A673 (cell line): ENCODE measurements at regions not wholly inside any gene's neighbourhood (a gene's known extent, or its start where the extent isn't known, plus 50 kb on each side); places are given as distances from the start of the nearest gene placed in this dataset.

ENCODE experiments used
- BruUV-seq: library from RNA; stranded (reverse); fragments of 400-500 nt; replicated peaks from 2 replicates; lab custom pipeline; 2021; lab: Mats Ljungman, UMichigan
- CTCF ChIA-PET: fragments of 300-600 bp; sonication (Branson Sonifier 250); formaldehyde crosslinking; loops from one replicate; lab custom pipeline; 2022; ENCODE audit warnings: antibody characterized with exemption; lab: Charles Lee
- POLR2A ChIA-PET: fragments of 300-600 bp; sonication (Branson Sonifier 250); formaldehyde crosslinking; loops from one replicate; lab custom pipeline; 2022; ENCODE audit warnings: antibody characterized with exemption; ENCODE audit not compliant: low non-redundant PET; lab: Charles Lee
- DNase-seq: peaks from one replicate; pipeline ENCODE4 v3.0.0-alpha.2; 2015; ENCODE audit warnings: low spot score
- H3K27ac ChIP-seq: fragments of 200-600 bp; sonication (generic); 2 replicates; pipeline ENCODE4 v1.5.1; 2016; ENCODE audit warnings: mixed run types, low read depth, mild to moderate bottlenecking, mixed read lengths, antibody characterized with exemption, low read length; ENCODE audit not compliant: poor library complexity, severe bottlenecking
- H3K27me3 ChIP-seq: fragments of 200-600 bp; sonication (generic); replicated peaks from 2 replicates; pipeline ENCODE4 v1.6.1; 2017; ENCODE audit warnings: mixed run types, low read depth, mild to moderate bottlenecking, mixed read lengths, antibody characterized with exemption, low read length; ENCODE audit not compliant: insufficient read depth, poor library complexity
- H3K36me3 ChIP-seq: fragments of 200-600 bp; sonication (generic); 2 replicates; pipeline ENCODE4 v1.6.1; 2016; ENCODE audit warnings: mixed run types, mild to moderate bottlenecking, mixed read lengths, antibody characterized with exemption, low read length; ENCODE audit not compliant: insufficient read depth, poor library complexity, severe bottlenecking
- H3K4me1 ChIP-seq: fragments of 200-600 bp; sonication (generic); 2 replicates; pipeline ENCODE4 v1.6.1; 2017; ENCODE audit warnings: mixed run types, mild to moderate bottlenecking, mixed read lengths, antibody characterized with exemption, low read length; ENCODE audit not compliant: insufficient read depth, poor library complexity, severe bottlenecking
- H3K4me3 ChIP-seq: fragments of 200-600 bp; sonication (generic); 2 replicates; pipeline ENCODE4 v1.5.1; 2016; ENCODE audit warnings: low read depth, mixed run types, mild to moderate bottlenecking, mixed read lengths, low read length; ENCODE audit not compliant: poor library complexity, severe bottlenecking
- H3K9me3 ChIP-seq: fragments of 200-600 bp; sonication (generic); 2 replicates; pipeline ENCODE4 v1.6.1; 2016; ENCODE audit warnings: mixed run types, low read depth, mild to moderate bottlenecking, mixed read lengths, antibody characterized with exemption, low read length; ENCODE audit not compliant: poor library complexity, severe bottlenecking
- CTCF ChIP-seq: fragments of 300-800, 200-600 bp; sonication (generic); conservative IDR thresholded peaks from 2 replicates; pipeline ENCODE4 v1.5.1; 2017; ENCODE audit warnings: low read depth, mild to moderate bottlenecking, antibody characterized with exemption, low read length, moderate library complexity, mixed read lengths
- EZH2 ChIP-seq: fragments of 200-600 bp; sonication (generic); IDR thresholded peaks from 2 replicates; pipeline ENCODE4 v1.6.1; 2017; ENCODE audit warnings: borderline replicate concordance, low read depth, mild to moderate bottlenecking, mixed read lengths, antibody characterized with exemption, low read length; ENCODE audit not compliant: poor library complexity, severe bottlenecking
- intact Hi-C: fragments of 100-400 bp; cut with micrococcal nuclease; formaldehyde crosslinking; loops from one replicate; pipeline ENCODE4 v1.10.0; 2022; ENCODE audit not compliant: unreplicated experiment

GRCh38 chr10:90276894-90277475 is 575.6 kb downstream of the KIF20B start:
- peaks cover 28% of the 10 kb centered on the region for H3K27me3 ChIP-seq
- TF ChIP-seq EZH2 (no peak), CTCF (no peak)
- POLR2A ChIA-PET: no interaction called here
- no peak for DNase-seq
- no TSS peak for BruUV-seq
- H3K36me3 ChIP-seq: no peaks in the 10 kb centered on the region
- CTCF ChIA-PET: interaction anchor here (0.6 kb wide), 1 partner anchor 98 kb away, joined by 3 read pairs; no protein-coding TSS in a partner anchor
- intact Hi-C loops: no loop called here
- H3K9me3 ChIP-seq: no peaks in the 10 kb centered on the region
- H3K4me1 ChIP-seq: no peaks in the 10 kb centered on the region
- H3K4me3 ChIP-seq: no peak overlapping the region
- no peak overlapping the region for H3K27ac ChIP-seq

DNA sequence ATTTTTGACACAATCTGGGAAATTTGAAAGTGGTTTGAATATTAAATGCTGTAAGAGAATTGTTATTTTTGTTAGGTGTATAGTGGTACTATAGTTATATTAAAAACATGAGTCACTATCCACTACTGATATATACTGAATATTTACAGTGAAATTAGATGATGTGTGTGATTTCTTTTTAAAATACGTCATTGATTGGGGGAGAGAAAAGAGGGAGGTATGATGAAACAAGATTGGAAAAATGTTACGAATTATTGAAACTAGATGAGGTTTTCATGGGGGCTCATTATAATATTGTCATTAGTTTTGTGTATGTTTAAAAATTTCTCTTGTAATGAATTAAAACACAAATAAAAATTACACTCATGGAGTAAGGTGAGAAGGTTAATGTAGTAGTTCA is 571.4 kb downstream of the HTR7 start:
- H3K27ac ChIP-seq: no peak overlapping the region
- CTCF ChIA-PET: no interaction called here
- BruUV-seq: no TSS peak
- H3K36me3 ChIP-seq: no peaks in the 10 kb centered on the region
- intact Hi-C loops: no loop called here
- H3K27me3 ChIP-seq: no peaks in the 10 kb centered on the region
- POLR2A ChIA-PET: no interaction called here
- no peaks in the 10 kb centered on the region for H3K4me1 ChIP-seq
- DNase-seq: no peak
- no peak for TF ChIP-seq CTCF
- no peak for TF ChIP-seq EZH2
- no peaks in the 10 kb centered on the region for H3K9me3 ChIP-seq
- H3K4me3 ChIP-seq: no peak overlapping the region

DNA sequence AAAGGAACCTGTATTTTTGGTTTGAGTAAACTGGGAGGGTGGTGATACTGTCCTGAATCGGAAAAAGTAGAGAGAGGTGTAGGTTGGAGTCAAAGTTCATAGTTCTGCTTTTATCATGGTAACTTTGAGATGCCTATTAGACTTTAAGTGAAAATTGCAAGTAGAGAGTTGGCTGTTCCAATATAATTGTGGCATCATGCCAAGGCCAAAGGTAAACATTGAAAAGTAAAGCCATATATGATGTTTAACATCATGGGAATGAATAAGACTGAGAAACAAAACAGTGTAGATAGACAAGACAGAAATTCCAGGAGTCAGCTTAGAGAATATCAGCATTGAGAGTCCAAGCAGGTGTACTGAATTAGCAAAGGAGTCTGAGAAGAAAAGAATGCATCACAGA is 570.9 kb downstream of the HTR7 start:
- Histone ChIP-seq H3K36me3 (no peaks in the 10 kb centered on the region), H3K4me3 (no peak overlapping the region), H3K4me1 (no peaks in the 10 kb centered on the region), H3K27ac (no peak overlapping the region), H3K9me3 (no peaks in the 10 kb centered on the region), H3K27me3 (peaks cover 4% of the 10 kb centered on the region)
- POLR2A ChIA-PET: no interaction called here
- TF ChIP-seq CTCF (no peak), EZH2 (no peak)
- no TSS peak for BruUV-seq
- CTCF ChIA-PET: no interaction called here
- no peak for DNase-seq
- intact Hi-C loops: no loop called here
